AML-193 (cell line): ENCODE measurements at regions not wholly inside any gene's neighbourhood (a gene's known extent, or its start where the extent isn't known, plus 50 kb on each side); places are given as distances from the start of the nearest gene placed in this dataset.

Experiments used
- DNase-seq, 2 experiments: peaks; one replicate each; lab custom pipeline; 2025; lab: John Stamatoyannopoulos, UW

GRCh38 chr2:12970861-12971260, 254.1 kb downstream of the TRIB2 start:
- DNase-seq: no peak

GRCh38 chr2:12971581-12972365, 255.0 kb downstream of the TRIB2 start:
- DNase-seq: no peak

GRCh38 chr2:12978066-12978835, 261.5 kb downstream of the TRIB2 start:
- DNase-seq: peak; percentile 63 to 79

- peak; percentile 28 to 36 for DNase-seq
These were observed 262.3 kb downstream of the TRIB2 start for GRCh38 chr2:12979066-12979465.

GRCh38 chr2:12980817-12981216, 264.1 kb downstream of the TRIB2 start:
- no peak for DNase-seq

GRCh38 chr2:12982149-12982584, 265.4 kb downstream of the TRIB2 start:
- DNase-seq: peak; percentile 17 to 21

- no peak for DNase-seq
These were observed 270.5 kb downstream of the TRIB2 start for GRCh38 chr2:12987246-12987645.

GRCh38 chr2:12988279-12988678, 271.5 kb downstream of the TRIB2 start:
- DNase-seq: no peak

- DNase-seq: peak; percentile 3 to 10
These were observed 273.8 kb downstream of the TRIB2 start for GRCh38 chr2:12990523-12990922.

- no peak for DNase-seq
These were observed 281.9 kb downstream of the TRIB2 start for GRCh38 chr2:12998685-12999084.

GRCh38 chr2:13000664-13001363, 284.1 kb downstream of the TRIB2 start:
- DNase-seq: no peak

GRCh38 chr2:13001408-13001807, 284.7 kb downstream of the TRIB2 start:
- DNase-seq: peak in 1 of 2 experiments; percentile 1

- DNase-seq: no peak
These were observed 286.0 kb downstream of the TRIB2 start for GRCh38 chr2:13002536-13003331.

- DNase-seq: no peak
These were observed 286.8 kb downstream of the TRIB2 start for GRCh38 chr2:13003500-13003899.

- no peak for DNase-seq
These were observed 288.3 kb downstream of the TRIB2 start for GRCh38 chr2:13005048-13005447.

GRCh38 chr2:13005761-13006335, 289.1 kb downstream of the TRIB2 start:
- DNase-seq: no peak

- no peak for DNase-seq
These were observed 289.7 kb downstream of the TRIB2 start for GRCh38 chr2:13006426-13006825.

- DNase-seq: peak; percentile 44 to 46
These were observed 290.3 kb downstream of the TRIB2 start for GRCh38 chr2:13006829-13007717.

- DNase-seq: no peak
These were observed 292.4 kb downstream of the TRIB2 start for GRCh38 chr2:13009027-13009642.

- no peak for DNase-seq
These were observed 293.5 kb downstream of the TRIB2 start for GRCh38 chr2:13010283-13010682.
